Liver (tissue), 3 donors: ENCODE measurements at regions not wholly inside any gene's neighbourhood (a gene's known extent, or its start where the extent isn't known, plus 50 kb on each side); places are given as distances from the start of the nearest gene placed in this dataset.

ENCODE experiments used
- NR2F2 ChIP-seq: IDR thresholded peaks from 2 replicates; pipeline ENCODE4 v1.6.1; 2016; ENCODE audit warnings: antibody characterized with exemption
- TAF1 ChIP-seq: conservative IDR thresholded peaks from 2 replicates; pipeline ENCODE4 v1.6.1; 2016; ENCODE audit warnings: antibody characterized with exemption, mild to moderate bottlenecking
- TF ChIP-seq, protein P1 (sequence below): fragments of 150-350 bp; IDR thresholded peaks from 2 replicates; pipeline ENCODE4 v1.5.1; 2017; ENCODE audit warnings: improper control_type of control experiment, low read depth, low read length; ENCODE audit not compliant: missing input control
- donor health status: healthy.
- donor health status: healthy.

GRCh38 chr3:103693831-103694230 lies 1259.0 kb downstream of the ZPLD1 start:
- TF ChIP-seq, protein P1, sequence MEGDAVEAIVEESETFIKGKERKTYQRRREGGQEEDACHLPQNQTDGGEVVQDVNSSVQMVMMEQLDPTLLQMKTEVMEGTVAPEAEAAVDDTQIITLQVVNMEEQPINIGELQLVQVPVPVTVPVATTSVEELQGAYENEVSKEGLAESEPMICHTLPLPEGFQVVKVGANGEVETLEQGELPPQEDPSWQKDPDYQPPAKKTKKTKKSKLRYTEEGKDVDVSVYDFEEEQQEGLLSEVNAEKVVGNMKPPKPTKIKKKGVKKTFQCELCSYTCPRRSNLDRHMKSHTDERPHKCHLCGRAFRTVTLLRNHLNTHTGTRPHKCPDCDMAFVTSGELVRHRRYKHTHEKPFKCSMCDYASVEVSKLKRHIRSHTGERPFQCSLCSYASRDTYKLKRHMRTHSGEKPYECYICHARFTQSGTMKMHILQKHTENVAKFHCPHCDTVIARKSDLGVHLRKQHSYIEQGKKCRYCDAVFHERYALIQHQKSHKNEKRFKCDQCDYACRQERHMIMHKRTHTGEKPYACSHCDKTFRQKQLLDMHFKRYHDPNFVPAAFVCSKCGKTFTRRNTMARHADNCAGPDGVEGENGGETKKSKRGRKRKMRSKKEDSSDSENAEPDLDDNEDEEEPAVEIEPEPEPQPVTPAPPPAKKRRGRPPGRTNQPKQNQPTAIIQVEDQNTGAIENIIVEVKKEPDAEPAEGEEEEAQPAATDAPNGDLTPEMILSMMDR: no peak
- TF ChIP-seq NR2F2 (no peak), TAF1 (no peak)
